RWPE2 (cell line): ENCODE measurements at regions not wholly inside any gene's neighbourhood (a gene's known extent, or its start where the extent isn't known, plus 50 kb on each side); places are given as distances from the start of the nearest gene placed in this dataset.
"Not testable (repeated sequence)": the region's sequence is repeated elsewhere in the genome, so short reads cannot be mapped to it uniquely, and the experiment has no call there.

ENCODE experiments used
- ATAC-seq: fragments of 200-7000 bp; cut with Tn5 transposase; 3 replicates; pipeline ENCODE4 v1.9.1; 2021; ENCODE audit warnings: low read depth
- DNase-seq: peaks from one replicate; pipeline ENCODE4 v3.0.0-alpha.2; 2020; ENCODE audit warnings: low spot score
- H3K27ac ChIP-seq: fragments of 450-650 bp; 2 replicates; pipeline ENCODE4 v1.5.1; 2017; ENCODE audit warnings: mild to moderate bottlenecking; ENCODE audit not compliant: poor library complexity, severe bottlenecking
- H3K27me3 ChIP-seq: fragments of 250-450 bp; sonication (Bioruptor Pico); 2 replicates; pipeline ENCODE4 v1.5.1; 2021; ENCODE audit warnings: mild to moderate bottlenecking, moderate library complexity; ENCODE audit not compliant: insufficient read depth, poor library complexity, severe bottlenecking
- H3K36me3 ChIP-seq: fragments of 250-450 bp; sonication (Bioruptor Pico); 2 replicates; pipeline ENCODE4 v1.5.1; 2020; ENCODE audit warnings: low read depth, mild to moderate bottlenecking, moderate library complexity
- H3K4me1 ChIP-seq: fragments of 250-450 bp; sonication (Bioruptor Pico); 2 replicates; pipeline ENCODE4 v1.5.1; 2021; ENCODE audit warnings: mild to moderate bottlenecking, moderate library complexity; ENCODE audit not compliant: insufficient read depth, poor library complexity, severe bottlenecking
- H3K4me3 ChIP-seq: fragments of 250-450 bp; sonication (Bioruptor Pico); 2 replicates; pipeline ENCODE4 v1.5.1; 2021; ENCODE audit warnings: mild to moderate bottlenecking, moderate library complexity; ENCODE audit not compliant: severe bottlenecking
- H3K9me3 ChIP-seq: fragments of 250-450 bp; sonication (Bioruptor Pico); 2 replicates; pipeline ENCODE4 v1.5.1; 2021; ENCODE audit warnings: mild to moderate bottlenecking, moderate library complexity; ENCODE audit not compliant: severe bottlenecking
- CTCF ChIP-seq: fragments of 450-650 bp; IDR thresholded peaks from one replicate; pipeline ENCODE4 v1.5.1; 2017; ENCODE audit warnings: mild to moderate bottlenecking, moderate library complexity; ENCODE audit not compliant: poor library complexity, severe bottlenecking

DNA sequence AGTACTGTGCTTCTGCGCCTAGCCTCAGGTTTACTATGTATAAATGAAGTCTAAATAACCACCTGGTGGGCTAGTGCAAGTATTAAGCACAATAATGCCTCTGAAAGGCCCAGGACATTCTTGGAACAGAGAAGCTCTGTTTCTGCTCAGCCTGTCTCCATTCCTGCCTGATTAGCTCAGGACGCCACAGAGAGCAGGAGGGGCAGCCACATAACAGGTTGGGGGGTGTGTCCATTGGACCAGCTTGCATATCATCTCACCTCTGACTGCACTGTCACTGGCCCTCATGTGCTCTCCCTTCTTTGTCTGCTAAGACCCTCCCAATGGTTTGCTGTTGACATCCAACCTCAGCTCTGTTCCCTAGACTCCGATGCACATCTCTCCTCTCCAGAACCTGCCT is 52.8 kb upstream of the IKZF1 start:
- Histone ChIP-seq H3K27ac (no peak overlapping the region), H3K4me1 (no peaks in the 10 kb centered on the region), H3K9me3 (no peaks in the 10 kb centered on the region), H3K36me3 (no peaks in the 10 kb centered on the region), H3K4me3 (no peak overlapping the region), H3K27me3 (no peaks in the 10 kb centered on the region)
- DNase-seq (no peak), ATAC-seq (no peak)
- no peak for TF ChIP-seq CTCF

DNA sequence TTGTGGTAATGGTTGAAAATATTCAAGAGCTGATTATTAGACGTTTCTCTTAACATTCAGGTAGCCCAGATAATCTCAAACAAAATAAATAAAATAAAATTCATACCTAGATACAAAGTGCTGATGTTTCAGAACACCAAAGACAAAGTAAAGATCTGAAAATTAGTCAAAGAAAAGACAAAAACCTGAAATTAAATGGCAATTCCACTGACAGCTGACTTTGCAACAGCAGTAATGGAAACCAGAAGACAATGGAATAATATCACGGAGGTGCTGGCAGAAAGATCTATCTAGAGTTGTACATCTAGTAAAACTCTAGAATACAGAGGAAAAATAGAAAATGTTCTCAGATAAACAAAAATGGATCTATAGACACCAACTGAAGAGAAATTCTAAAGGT is 58.0 kb upstream of the IKZF1 start:
- H3K36me3 ChIP-seq, result no peaks in the 10 kb centered on the region
- no peak overlapping the region for H3K27ac ChIP-seq
- ATAC-seq, result no peak
- no peaks in the 10 kb centered on the region for H3K4me1 ChIP-seq
- H3K4me3 ChIP-seq, result no peak overlapping the region
- DNase-seq, result no peak
- TF ChIP-seq CTCF, result no peak
- peaks cover 4% of the 10 kb centered on the region for H3K27me3 ChIP-seq
- H3K9me3 ChIP-seq, result no peaks in the 10 kb centered on the region

DNA sequence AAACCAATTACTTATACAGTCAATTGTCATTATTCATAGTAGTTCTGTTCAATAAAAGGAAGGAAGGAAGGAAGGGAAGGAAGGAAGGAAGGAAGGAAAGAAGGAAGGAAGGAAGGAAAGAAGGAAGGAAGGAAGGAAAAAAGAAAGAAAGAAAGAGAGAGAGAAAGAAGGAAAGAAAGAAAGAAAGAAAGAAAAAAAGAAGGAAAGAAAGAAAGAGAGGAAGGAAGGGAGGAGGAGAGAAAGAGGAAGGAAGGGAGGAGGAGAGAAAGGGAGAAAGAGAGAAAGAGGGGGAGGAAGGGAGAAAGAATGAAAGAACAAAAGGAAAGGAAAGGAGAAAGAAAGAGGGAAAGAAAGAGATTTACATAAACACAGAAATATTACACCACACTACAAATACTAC is 62.4 kb upstream of the IKZF1 start:
- H3K27me3 ChIP-seq, H3K4me1 ChIP-seq, H3K36me3 ChIP-seq, H3K9me3 ChIP-seq, DNase-seq, H3K27ac ChIP-seq, H3K4me3 ChIP-seq, ATAC-seq: not testable (repeated sequence)

DNA sequence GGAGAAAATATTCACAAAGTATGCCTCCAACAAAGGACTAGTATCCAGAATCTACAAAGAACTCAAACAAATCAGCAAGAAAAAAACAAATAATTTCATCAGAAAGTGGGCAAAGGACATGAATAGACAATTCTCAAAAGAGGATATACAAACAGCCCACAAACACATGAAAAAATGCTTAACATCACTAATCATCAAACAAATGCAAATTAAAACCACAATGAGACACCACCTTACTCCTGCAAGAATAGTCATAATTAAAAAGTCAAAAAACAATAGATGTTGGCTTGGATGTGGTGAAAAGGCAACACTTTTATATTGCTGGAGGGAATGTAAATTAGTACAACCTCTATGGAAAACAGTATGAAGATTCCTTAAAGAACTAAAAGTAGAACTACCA is 63.8 kb upstream of the IKZF1 start:
- H3K27ac ChIP-seq, H3K9me3 ChIP-seq, H3K4me1 ChIP-seq, ATAC-seq, H3K4me3 ChIP-seq, DNase-seq, H3K36me3 ChIP-seq: not testable (repeated sequence)
- peaks cover 10% of the 10 kb centered on the region for H3K27me3 ChIP-seq

- no peak for TF ChIP-seq CTCF
- Histone ChIP-seq H3K4me1 (no peaks in the 10 kb centered on the region), H3K9me3 (no peaks in the 10 kb centered on the region), H3K4me3 (no peak overlapping the region), H3K27me3 (no peaks in the 10 kb centered on the region), H3K27ac (no peak overlapping the region), H3K36me3 (no peaks in the 10 kb centered on the region)
- ATAC-seq, result no peak
- no peak for DNase-seq
Measured at GRCh38 chr7:50229964-50230363, 74.6 kb upstream of the IKZF1 start.

GRCh38 chr7:50228148-50228547 is 76.4 kb upstream of the IKZF1 start:
- Histone ChIP-seq H3K9me3 (no peaks in the 10 kb centered on the region), H3K36me3 (no peaks in the 10 kb centered on the region), H3K27me3 (no peaks in the 10 kb centered on the region), H3K4me3 (no peak overlapping the region), H3K4me1 (no peaks in the 10 kb centered on the region), H3K27ac (no peak overlapping the region)
- ATAC-seq (no peak), DNase-seq (no peak)
- no peak for TF ChIP-seq CTCF
